ENCODE measurements at regions not wholly inside any gene's neighbourhood (a gene's known extent, or its start where the extent isn't known, plus 50 kb on each side); places are given as distances from the start of the nearest gene placed in this dataset.

GRCh38 chr9:80197661-80198060 lies 625.9 kb downstream of the TLE4 start (continued):
- TF ChIP-seq CHD7 (IDR thresholded peaks at IDR 0.05; ENCODE audit: insufficient replicate concordance, low read length): no peak
